Hepatocyte (in vitro differentiated cells): ENCODE measurements at regions not wholly inside any gene's neighbourhood (a gene's known extent, or its start where the extent isn't known, plus 50 kb on each side); places are given as distances from the start of the nearest gene placed in this dataset.

Experiments
- EZH2 ChIP-seq: fragments of 200-600 bp; sonication (generic); IDR thresholded peaks from 2 replicates; pipeline ENCODE4 v1.6.1; 2016; ENCODE audit warnings: antibody characterized with exemption, mild to moderate bottlenecking, borderline replicate concordance
- EZH2phosphoT487 ChIP-seq: fragments of 200-600 bp; sonication (generic); IDR thresholded peaks from one replicate; pipeline ENCODE4 v1.6.1; 2018; ENCODE audit warnings: antibody characterized with exemption, mild to moderate bottlenecking, low read depth, moderate library complexity; ENCODE audit not compliant: unreplicated experiment, severe bottlenecking
- TF ChIP-seq, protein P1 (sequence below): fragments of 200-600 bp; sonication (generic); IDR thresholded peaks from 2 replicates; pipeline ENCODE4 v1.5.1; 2016; ENCODE audit warnings: antibody characterized with exemption, mild to moderate bottlenecking; ENCODE audit not compliant: poor library complexity

DNA sequence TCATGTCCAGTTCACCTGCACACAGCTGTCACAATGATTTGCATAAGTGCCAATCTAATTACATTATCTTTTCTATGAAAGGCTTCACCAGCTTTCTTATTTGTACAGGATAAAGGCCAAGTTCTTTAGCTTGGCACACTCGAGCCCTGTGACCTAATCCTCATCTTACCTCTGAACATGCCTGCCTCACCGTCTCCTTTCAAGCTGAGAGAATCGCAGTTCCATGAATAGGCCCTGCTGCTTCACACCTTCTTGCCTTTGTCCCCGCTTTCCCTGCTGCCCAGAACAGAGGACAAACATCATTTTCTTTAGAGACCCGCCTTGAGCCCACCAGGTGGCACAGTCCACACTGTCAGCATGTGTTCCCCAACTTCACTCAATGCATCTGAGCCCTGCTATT lies 1094.7 kb downstream of the BCL11A start:
- no peak for TF ChIP-seq EZH2phosphoT487
- TF ChIP-seq, protein P1, sequence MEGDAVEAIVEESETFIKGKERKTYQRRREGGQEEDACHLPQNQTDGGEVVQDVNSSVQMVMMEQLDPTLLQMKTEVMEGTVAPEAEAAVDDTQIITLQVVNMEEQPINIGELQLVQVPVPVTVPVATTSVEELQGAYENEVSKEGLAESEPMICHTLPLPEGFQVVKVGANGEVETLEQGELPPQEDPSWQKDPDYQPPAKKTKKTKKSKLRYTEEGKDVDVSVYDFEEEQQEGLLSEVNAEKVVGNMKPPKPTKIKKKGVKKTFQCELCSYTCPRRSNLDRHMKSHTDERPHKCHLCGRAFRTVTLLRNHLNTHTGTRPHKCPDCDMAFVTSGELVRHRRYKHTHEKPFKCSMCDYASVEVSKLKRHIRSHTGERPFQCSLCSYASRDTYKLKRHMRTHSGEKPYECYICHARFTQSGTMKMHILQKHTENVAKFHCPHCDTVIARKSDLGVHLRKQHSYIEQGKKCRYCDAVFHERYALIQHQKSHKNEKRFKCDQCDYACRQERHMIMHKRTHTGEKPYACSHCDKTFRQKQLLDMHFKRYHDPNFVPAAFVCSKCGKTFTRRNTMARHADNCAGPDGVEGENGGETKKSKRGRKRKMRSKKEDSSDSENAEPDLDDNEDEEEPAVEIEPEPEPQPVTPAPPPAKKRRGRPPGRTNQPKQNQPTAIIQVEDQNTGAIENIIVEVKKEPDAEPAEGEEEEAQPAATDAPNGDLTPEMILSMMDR = no peak
- TF ChIP-seq EZH2 = no peak
